ENCODE measurements at regions not wholly inside any gene's neighbourhood (a gene's known extent, or its start where the extent isn't known, plus 50 kb on each side); places are given as distances from the start of the nearest gene placed in this dataset.
"Not testable (repeated sequence)": the region's sequence is repeated elsewhere in the genome, so short reads cannot be mapped to it uniquely, and the experiment has no call there.

DNA sequence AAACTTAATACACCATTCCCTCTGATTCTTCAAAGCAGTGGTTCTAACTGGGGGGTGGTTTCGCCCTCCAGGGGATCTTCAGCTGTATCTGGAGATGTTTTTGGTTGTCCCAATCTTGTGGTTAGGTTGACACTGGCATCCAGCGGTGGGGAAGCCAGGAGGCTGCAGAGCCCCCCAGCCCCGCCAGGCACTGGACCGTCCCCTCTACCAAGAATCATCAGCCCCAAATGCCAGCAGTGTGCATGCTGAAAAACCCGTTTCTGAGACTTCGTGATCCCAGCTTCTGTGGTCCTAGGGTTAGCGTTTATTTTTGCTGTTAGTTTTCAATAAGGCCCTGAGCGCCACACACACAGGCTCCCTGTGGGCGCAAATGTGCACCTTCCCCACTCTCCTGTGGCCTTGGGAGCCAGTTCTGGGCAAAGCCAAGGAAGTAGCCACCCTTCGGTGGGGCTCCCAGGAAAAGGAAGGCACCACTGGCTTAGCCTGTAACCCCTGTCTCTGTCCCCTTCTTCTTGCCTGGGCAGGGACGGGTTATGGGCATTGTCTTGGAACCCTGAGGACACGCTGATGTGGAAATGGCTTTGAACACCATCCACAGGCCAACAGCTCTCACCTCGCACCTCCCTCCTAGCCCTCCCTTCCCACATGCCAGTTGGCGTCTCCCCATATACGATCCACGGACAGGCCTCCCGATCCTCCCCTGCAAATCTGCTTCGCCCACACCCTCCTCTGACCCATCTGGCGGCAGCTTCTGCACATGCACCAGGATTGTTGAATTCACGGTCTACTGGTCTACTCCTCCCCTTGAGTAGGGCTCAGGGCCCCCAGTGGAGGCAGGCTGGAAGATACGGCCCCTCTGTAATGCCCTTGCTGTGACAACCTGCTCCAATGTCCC lies 71.4 kb upstream of the CCND1 start:
- intact Hi-C loops (cut with DNase I) = no loop called here
- ATAC-seq (ENCODE audit: poor library complexity) = no peak
- no peak for DNase-seq

DNA sequence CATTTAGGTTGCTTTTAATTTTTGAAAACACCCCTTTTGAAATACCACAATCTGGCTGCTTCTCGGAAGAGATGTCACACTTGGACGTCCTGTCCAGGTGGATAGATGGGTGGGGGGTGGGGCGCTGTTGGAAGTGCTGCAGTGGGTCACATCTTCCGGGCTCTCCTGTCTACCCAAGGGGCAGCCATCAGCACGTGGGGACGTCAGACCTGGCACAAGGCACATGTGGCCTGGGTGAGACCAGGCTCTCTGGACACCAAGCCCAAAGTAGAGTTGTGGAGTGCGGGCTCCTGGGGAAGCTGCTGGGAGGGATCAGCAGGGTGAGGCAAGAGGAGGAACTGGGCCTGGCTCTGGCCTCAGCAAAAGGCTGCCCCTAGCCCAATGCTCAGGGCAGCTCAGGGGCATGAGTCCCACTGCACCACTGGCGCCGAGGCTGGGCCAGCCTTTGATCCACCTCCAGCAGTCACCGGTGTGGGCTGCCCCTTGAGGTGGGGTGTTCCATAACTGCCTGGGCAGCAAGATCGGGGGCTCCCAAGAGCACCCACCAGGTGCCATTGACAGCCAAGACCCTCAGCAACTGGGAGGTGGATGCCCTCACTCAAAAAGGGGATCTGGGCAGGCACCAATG lies 68.6 kb upstream of the CCND1 start:
- intact Hi-C loops (cut with DNase I) = no loop called here
- DNase-seq (no peak), ATAC-seq (ENCODE audit: poor library complexity) (no peak)

DNA sequence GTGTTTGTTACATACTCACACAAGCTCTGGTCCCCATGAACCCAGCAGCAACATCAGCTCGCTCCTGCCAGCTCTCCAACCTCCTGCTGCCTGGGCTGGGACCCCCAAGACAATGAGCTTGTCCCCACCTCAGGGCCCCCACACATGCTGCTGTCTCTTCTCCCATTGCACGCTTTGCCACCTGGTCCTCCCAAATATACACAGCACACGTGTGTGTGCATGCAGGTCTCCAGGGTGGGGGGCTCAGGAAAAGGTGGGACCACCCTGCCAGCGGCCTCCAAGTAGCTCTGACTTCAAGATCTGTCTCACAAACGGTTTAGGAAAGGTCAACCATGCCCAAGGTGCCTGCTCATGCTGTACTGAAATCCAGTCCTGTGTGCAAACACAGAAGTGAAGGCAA lies 68.1 kb upstream of the CCND1 start:
- intact Hi-C loops (cut with DNase I) = no loop called here
- ATAC-seq (ENCODE audit: poor library complexity) (no peak), DNase-seq (no peak)

DNA sequence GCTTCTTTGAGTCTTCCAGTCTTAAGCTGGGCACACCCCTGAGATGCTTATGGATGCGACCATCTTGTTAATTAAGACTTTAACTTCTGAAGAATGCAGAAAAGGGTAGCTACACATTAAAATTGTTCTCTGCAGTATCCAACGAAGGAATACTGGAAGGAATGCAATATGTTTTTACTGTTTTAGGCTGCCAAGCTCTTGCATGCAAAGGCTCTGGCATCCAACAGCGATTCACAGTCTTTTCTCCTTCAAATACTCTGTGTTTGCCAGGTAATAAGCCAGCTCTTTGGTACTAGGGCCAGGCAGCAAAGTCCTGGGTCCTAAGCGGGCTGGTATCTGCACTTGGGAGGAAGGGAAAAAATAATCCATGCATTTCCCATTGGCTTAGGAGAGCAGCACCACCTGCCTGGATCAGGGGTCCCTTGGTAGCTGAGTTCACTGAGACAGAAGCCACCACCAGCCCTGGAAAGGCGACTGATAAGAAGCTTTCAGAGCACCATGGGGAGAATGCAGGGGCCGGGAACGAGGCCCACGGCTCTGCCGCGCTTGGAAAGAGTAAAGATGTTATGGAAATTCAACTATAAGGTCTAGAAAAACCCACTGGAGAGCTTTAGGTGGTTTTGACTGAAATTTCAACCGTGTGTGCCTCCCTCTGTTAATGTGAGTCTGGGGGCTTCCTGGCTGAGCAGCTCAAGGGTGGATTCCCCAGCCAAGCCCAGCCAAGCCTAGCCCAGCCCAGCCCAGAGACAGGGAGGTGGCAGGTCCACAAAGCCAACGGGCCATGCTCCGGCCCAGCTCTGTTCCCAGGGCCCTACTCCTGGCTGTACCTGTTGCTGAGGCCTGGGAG lies 67.0 kb upstream of the CCND1 start:
- DNase-seq (no peak), ATAC-seq (ENCODE audit: poor library complexity) (no peak)
- intact Hi-C loops (cut with DNase I) = no loop called here

DNA sequence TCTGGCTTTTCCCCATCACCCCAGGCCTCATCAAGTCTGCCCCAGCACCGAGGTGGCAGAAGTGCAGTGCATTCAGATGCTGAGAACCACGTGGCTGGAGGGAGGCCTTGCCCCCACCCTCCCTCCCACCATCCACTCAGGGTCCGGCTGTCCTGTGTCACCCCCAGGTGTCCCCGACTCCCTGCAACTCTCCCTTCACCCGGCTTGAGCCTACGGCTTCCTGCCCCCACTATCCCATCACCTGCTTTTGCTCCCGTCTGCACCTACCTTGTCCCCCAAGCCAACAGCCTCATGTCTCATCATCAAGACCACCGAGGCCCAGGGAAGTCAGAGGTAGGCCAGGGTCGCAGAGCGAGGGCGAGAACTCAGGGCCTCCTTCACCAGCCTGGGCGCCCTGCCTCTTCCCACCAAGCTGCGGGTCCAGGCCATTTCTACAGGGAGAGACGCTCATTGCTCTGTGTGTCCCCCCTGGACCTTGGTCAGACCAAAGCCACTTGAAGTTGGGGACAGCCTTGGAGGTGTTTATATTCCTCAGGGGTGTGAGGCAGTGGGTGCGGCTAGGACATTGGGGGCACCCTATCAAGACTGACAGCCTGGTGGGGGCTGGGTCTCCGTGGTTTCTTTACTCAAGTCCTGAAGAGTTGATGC lies 66.2 kb upstream of the CCND1 start:
- ATAC-seq (ENCODE audit: poor library complexity) (no peak), DNase-seq (no peak)
- intact Hi-C loops (cut with DNase I) = no loop called here

DNA sequence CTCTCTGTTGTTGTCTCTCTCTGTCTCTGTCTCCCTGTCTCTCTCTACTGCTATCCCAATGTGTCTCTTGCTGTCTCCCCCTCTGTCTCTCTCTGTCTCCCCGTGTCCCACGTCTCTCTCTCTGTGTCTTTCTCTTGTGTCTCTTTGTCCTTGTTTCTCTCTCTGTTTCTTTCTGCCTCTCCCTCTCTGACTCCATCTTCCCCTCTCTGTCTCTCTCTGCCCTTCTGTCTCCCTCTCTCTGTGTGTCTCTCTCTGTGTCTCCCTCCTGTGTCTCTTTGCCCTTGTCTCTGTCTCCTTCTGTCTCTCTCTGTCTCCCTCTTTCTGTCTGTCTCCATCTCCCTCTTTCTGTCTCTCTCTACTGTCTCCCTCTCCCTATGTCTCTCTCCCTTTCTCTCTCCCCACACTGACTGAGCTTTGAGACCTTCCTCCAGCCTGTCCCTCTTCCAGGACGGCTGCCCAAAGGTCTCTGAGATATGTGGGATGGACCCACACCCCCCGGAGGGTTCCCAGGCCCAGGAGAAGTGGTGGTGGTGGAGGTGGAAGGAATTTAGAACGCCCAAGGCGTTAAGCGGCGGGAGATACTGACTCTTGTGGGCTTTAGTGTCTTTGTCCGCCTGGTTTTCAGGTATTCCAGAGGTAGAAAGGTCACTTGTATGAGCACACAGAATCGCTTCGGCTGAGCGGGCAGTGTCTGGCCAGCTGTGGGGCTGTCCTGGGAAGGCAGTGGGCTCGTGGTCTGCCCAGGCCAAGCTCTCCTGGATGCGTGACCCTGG lies 65.5 kb upstream of the CCND1 start:
- DNase-seq = no peak
- intact Hi-C loops (cut with DNase I) = no loop called here
- ATAC-seq (ENCODE audit: poor library complexity) = no peak

DNA sequence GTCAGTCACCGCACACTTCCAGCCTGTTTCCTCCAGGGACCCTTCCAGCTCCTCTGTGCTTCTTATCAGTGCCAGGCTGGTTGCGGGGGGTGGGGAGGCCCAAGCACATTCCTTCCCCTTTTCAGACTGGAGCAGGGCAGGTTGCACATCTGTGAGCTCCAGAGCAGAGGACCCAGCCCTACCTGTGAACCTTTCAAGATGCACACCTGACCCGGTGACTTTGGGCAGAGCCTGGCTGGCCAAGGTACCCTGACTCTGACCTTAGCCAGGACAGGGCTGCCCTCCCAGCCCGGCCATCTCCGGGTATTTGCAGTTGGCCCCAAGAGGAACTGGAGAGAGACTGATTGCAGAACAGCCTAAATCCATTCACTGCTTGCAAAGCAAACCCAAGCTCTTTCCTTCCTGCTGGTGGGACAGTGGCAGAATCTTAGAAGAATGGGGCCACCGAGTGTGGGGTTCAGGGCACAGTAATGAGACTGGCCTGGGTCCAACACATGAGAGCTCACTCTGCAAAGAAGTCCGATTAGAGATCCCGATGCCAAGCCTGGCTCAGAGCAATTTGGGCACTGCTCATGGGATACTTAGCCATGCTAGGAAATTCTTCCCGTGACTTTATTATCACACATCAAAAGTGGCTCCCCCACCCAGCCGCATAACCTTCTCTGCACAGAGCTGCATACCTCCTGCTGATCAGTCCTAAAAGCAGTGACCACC lies 64.7 kb upstream of the CCND1 start:
- no peak for DNase-seq
- ATAC-seq (ENCODE audit: poor library complexity) = peak; percentile 53
- intact Hi-C loops (cut with DNase I) = no loop called here

DNA sequence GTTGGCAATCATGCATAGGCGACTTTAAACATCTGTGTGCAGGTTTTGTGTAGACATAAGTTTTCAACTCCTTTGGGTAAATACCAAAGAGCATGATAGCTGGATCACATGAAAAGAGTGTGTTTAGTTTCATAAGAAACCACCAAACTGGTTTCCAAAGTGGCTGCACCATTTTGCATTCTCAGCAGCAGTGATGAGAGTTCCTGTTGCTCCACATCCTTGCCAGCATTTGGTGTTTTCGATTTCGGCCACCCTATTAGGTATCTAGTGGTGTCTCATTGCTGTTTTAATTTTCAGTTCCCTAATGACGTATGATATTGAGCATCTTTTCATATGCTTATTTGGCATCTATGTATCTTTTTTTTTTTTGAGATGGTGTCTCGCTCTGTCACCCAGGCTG lies 62.8 kb upstream of the CCND1 start:
- intact Hi-C loops (cut with DNase I) = no loop called here
- no peak for ATAC-seq (ENCODE audit: poor library complexity)
- no peak for DNase-seq

DNA sequence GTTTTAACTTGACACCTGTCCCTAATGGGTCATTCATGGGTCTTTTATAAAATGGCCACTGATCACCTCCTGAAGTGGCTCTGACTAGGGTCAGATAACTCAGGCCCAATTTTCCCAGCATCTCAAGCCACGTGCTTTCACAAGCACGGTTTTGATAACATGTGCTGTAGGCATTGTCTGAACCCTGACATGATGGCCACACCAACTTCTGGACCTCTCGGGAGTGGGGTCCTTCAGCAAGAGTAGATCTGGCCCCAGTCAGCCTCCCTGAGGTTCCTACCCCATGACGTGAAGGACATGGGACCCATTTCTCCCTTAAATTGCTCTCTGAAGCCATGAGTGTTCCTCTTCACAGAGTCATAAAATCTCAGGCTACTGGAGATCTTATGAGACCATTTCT lies 60.4 kb upstream of the CCND1 start:
- ATAC-seq (ENCODE audit: poor library complexity) (no peak), DNase-seq (no peak)
- intact Hi-C loops (cut with DNase I) = no loop called here

DNA sequence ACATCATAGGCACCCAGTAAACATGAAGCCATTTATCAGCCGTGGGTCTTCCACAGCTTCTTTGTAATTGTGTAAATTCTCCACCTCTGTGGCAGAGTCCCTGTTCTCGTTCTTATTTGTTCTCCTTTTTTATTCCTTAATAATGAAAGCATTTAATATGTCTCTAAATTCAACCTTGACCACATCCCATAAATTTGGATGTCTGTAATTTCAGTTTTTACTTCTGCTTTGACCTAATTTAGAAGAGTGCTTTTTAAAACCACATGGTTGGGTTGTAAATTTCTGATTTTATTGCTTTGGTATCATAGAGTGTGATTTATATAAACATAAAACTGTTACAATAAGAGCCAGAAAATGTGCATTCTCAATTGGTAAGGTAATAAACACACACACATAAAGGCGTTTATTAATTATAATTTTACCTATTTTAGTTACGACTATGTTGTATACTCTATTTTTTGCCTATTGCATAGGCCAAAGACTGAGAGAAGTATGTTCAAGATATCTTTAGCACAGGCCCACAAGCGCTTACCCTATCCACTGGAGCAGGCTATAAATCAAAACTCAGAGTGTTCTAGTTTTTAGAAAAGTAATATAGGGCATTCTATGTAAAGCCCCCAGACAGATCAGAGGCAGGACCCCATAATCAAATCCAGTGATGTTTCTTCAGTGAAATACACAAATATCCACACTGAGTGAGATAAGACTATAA lies 58.0 kb upstream of the CCND1 start:
- DNase-seq (no peak), ATAC-seq (ENCODE audit: poor library complexity) (peak; percentile 53)
- intact Hi-C loops (cut with DNase I) = no loop called here

DNA sequence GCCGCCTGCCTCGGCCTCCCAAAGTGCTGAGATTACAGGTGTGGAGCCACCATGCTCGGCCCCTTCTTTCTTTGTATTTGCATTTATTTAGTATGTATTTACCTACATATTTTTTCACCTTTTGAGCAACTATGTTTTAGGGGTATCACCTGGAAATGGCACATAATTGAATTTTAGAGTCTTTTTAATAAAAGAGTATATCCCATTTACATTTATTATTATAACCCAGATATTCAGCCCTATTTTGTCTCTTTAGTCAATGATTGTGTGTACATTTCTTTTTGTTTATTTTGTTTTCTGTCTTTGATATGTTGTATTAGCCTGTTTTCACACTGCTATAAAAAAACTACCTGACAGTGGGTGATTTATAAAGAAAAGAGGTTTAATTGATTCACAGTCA lies 56.8 kb upstream of the CCND1 start:
- intact Hi-C loops (cut with DNase I) = no loop called here
- DNase-seq = no peak
- no peak for ATAC-seq (ENCODE audit: poor library complexity)

DNA sequence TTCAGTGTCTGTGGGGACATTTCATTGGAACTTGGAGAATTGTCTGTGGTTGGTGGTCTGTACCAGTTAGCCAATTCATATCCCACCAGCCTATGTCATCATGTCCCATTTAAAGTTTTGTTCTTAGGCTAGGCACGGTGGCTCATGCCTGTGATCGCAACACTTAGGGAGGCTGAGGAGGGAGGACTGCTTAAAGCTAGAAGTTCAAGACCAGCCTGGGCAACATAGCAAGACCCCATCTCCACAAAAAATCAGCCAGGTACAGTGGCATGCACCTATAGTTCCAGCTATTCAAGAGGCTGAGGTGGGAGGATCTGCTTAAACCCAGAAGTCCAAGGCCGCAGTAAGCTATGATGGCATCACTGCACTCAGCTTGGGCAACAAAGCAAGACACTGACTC lies 55.6 kb upstream of the CCND1 start:
- ATAC-seq (ENCODE audit: poor library complexity) (no peak), DNase-seq (no peak)
- intact Hi-C loops (cut with DNase I) = no loop called here

DNA sequence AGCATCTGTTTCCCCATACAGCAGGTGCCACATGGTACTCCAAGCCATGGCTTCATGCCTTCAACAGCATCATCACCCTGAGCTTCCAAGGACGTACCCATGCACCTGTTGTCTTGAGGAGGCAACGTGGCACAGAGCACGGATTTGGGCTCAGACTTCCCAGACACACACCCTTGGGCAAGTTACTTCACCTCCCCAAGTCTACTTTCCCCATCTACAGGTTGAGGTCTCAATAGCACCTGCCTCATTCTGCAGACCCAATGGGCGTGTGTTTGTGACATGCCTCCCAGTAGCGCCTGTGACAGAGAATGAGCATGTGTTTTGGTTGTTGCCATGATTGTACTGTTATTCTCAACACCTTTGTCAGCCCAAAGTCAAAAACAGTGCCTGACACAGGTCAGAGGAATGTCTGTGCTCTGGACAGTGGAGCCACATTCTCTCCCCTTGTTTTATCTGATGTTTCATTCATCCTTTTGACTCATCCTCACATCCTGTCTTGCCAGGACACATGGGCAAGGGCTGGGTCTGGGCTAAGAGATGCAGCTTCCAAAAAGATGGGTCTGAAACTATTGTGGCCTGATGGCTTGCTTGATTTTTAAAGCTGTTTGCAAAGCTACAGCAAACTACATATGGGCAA lies 53.4 kb upstream of the CCND1 start:
- ATAC-seq (ENCODE audit: poor library complexity) (no peak), DNase-seq (no peak)
- intact Hi-C loops (cut with DNase I) = no loop called here

DNA sequence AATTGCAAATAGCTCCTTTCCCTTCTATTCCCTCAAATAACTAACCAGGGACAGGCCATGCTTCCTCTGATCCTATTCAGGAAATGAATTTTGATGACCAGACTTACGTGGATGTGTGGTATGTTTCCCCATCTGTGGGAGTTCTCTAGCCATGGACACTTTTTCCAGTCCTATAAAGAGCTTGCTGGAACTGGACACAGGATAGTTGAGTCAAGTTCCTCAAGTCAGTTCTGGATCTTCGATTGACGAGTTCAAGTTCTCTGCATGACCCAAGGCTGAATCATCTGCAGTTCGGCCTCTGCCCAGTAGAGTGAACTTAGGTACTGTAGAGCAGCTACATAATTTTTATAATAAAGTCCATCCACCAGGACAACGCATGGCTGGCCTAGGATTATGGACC lies 52.7 kb upstream of the CCND1 start:
- DNase-seq (no peak), ATAC-seq (ENCODE audit: poor library complexity) (no peak)
- intact Hi-C loops (cut with DNase I) = no loop called here

DNA sequence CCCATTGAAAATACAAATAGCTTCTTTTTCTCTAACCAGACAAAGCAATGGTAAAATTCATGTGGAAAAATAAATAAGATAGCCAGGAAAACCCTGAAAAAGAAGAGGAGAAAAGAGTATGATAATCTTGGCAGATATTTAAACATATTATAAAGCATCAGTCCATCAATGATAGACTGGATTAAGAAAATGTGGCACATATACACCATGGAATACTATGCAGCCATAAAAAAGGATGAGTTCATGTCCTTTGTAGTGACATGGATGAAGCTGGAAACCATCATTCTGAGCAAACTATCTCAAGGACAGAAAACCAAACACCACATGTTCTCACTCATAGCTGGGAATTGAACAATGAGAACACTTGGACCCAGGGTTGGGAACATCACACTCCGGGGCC lies 50.9 kb upstream of the CCND1 start:
- DNase-seq; ATAC-seq (ENCODE audit: poor library complexity); intact Hi-C loops (cut with DNase I): not testable (repeated sequence)

Data from Right ventricle myocardium superior (tissue), 1 donor.